ENCODE measurements at regions not wholly inside any gene's neighbourhood (a gene's known extent, or its start where the extent isn't known, plus 50 kb on each side); places are given as distances from the start of the nearest gene placed in this dataset.

DNA sequence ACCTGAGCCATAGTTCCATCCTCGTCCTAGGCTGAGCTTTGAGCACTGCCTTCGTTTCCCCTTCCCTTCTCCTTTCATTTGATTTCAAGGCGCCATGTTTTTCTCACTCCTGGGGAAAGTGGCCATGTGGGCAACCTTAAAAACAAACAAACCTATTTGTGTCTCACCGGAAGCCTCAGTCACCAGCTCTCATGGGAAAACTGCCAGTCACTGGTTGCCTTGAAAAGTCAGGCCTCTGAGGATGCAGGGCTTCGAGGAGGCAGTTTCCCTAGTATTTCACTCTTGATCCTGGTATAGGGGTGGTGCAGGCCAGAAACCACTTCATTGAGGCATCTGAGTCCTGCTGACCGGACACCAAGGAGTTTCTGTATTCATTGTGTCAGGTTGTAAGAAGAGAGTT is 59.2 kb upstream of the TRIB2 start:
- no peak for TF ChIP-seq POLR2AphosphoS5 (IDR thresholded peaks at IDR 0.05)
- TF ChIP-seq, protein P1, sequence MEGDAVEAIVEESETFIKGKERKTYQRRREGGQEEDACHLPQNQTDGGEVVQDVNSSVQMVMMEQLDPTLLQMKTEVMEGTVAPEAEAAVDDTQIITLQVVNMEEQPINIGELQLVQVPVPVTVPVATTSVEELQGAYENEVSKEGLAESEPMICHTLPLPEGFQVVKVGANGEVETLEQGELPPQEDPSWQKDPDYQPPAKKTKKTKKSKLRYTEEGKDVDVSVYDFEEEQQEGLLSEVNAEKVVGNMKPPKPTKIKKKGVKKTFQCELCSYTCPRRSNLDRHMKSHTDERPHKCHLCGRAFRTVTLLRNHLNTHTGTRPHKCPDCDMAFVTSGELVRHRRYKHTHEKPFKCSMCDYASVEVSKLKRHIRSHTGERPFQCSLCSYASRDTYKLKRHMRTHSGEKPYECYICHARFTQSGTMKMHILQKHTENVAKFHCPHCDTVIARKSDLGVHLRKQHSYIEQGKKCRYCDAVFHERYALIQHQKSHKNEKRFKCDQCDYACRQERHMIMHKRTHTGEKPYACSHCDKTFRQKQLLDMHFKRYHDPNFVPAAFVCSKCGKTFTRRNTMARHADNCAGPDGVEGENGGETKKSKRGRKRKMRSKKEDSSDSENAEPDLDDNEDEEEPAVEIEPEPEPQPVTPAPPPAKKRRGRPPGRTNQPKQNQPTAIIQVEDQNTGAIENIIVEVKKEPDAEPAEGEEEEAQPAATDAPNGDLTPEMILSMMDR (IDR thresholded peaks at IDR 0.05), result no peak
- TF ChIP-seq POLR2A (IDR thresholded peaks at IDR 0.05), result no peak

Measured in suprapubic skin (tissue), 4 donors.